HUDEP-2 (cell line): ENCODE measurements at regions not wholly inside any gene's neighbourhood (a gene's known extent, or its start where the extent isn't known, plus 50 kb on each side); places are given as distances from the start of the nearest gene placed in this dataset.

Source experiments
- DNase-seq, 76 experiments: peaks; one replicate each; lab custom pipeline; 2025; ENCODE audit not compliant: unreplicated experiment in 76 of 76; lab: John Stamatoyannopoulos, UW

DNA sequence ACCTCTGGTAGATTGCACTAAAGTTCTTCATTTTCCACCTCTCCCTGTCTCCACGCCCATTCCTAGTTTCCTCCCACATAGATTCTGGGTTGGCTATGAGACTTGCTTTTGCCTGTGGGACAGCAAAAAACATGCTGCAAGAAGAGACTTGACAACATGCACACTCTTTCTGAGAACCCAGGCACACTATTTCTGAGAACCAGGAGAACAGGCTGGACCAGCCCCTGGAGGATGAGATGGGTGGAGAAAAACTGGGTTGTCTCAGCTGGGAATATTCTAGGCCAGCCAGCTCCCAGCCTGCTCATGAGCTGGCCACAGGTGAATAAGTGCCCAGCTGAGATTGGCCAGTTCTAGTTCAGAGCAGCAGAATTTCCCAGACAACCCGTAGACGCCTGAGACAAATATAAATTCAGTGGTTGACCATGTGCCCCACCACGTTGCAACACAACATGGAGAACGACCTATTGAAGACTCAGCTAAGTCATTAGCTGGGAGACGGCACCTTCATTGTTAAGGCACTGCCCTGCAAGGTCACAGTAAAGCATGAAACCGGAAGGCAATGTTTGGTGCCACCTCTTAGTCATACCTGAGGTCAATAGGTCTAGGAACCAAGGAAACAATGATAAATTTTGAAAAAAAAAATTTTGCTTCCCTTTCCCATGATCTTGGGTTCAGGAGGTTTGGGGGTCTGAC is 92.7 kb upstream of the AKR1E2 start:
- DNase-seq, result no peak

DNA sequence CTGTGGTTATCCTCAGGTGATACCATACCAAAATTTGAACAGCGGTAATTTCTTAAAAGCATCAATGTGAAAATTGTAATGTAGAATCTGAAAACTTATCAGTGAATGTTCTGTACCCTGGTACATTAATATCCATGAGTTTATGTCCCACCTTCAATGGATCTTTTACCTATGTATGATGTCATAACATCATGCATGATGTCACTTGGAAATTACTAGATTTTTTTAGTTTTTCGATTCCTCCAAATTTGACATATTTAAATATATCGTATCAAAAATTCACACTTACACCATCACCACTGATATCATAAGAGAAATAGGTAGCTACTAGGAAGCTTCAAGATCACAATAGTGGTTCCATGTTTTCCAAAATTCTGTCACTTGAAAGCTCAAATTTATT is 95.0 kb upstream of the AKR1E2 start:
- no peak for DNase-seq

DNA sequence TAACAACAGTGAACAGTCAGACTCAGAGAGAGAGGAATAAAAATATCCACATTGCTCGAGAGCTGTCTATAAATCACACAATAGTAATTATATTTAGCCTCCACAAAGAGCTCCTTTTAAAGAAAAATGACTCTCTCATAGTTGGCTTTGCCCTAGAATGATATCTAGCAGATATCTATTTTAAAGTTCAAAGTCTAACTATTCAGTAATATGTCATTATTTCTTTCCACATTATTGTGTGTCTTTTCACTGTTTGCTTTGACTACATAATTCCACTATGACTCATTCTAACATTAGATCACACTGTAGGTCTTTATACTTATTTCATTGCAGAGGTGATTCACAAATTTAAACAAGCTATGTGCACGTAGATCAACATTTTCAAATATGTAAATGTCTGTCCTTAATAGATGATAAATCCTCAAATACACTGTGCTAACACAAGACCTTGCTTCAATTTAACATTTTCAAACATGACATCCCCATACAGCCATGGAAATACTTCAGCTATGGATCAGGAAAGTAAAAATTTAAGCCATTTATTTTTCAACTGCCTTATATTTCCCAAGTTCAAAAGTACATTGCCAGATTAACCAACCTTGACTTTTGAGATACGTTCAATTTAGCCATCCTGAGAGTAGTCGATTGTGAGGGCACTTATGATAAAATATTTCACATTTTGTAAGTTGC is 99.9 kb upstream of the AKR1E2 start:
- no peak for DNase-seq

DNA sequence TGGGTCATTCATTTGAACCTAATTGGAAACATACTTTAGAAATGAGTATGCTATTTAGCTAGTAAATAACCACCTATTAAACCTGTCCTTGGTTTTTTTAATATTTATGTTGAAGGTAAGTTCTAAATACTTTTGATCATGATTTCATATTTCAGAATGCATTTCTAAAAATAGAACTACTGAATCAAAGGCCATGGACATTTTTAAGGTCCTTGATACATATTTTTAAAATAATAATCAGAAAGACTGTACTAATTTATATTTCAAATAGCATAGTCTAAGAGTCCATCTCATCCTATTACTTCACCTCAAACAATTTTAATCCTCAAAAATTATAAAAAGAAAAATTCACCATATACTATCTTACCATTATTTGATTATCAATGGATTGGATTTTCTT is 102.1 kb upstream of the AKR1E2 start:
- DNase-seq, result no peak

DNA sequence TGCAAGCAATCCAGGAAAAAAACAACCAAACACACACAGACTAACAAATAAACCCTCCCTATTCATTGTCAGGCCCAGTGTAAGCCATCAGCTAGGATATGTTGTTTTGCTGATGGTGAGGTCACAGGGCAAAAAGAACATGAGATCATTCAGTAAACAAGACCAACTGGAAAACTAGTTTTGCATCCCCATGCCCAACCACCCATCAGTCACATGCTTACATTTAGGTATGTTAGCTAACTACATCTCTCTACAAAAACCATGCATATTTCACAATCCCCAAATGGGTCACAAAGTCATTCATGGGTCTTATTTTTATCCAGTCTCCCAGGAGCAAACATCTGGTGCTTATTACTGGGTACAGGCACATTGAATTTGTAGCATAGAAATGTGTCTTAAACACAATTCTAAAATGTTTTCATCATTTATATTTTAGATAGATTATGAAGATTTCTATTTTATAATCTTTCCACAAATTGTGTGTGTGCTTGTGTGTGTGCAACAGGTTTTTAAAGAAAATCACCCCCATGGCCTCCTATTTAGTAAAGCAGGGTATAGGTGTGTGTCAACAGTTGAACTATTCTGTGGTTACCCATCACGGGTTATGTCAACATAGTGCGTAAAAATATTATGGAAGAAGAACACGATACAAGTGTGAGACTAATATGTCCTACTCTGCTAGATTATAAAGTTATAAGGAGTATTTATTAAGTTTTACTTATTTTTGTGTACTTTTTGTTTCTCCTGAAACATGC is 103.8 kb upstream of the AKR1E2 start:
- DNase-seq, result no peak

DNA sequence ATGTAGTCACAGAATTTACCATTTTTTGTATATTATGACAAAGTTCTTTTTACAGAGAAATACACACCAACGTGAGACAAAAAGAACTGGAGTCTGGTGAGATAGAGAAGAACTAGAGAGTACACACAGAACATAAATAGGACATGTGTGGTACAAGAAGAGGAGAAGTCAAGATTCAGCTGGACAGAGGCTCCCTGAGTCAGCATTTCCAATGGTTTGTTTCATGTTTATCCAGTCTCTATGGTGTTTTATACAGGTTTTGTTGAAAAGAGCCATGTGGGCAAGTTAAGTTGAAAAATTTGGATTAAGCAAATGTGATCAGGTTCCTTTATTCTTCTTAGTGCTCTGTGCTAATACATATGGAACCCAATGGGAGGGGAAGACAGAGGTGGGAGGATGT is 105.5 kb upstream of the AKR1E2 start:
- no peak for DNase-seq

DNA sequence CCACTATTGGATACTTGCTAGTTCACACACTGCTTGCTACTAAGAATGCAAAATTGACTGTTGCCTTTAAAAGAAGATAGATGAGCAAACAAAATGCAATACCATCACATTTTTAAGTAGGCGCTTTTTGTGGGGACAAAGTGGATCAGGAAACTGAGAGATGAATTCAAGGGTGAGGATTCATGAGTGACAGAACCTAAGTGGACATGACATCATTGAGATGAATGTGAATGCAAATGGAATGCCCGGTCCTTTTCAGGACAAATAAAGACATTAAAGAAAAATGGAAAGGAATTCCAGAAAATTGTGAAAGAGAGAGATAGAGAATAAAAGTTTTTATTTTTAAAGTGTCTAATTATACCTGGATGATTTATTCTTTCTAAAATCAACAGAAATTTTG is 106.3 kb upstream of the AKR1E2 start:
- DNase-seq, result no peak

DNA sequence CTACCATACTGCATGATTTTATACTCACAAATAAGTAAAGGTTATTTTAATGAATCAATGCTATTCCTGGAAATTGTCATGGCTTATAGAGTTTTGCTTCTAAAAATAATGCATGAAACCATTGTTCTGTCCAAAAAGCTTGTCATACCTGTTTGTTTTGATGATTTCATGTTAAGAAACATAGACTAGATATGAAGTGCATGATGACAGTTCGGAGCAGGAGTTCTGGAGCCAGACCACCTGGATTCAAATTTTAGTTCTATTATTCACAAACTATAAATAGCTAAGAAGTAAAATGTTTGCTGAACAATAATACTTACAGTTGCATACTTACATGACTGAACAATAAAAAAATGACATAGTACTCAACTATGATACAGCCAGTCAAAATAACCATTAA is 107.0 kb upstream of the AKR1E2 start:
- DNase-seq, result no peak

DNA sequence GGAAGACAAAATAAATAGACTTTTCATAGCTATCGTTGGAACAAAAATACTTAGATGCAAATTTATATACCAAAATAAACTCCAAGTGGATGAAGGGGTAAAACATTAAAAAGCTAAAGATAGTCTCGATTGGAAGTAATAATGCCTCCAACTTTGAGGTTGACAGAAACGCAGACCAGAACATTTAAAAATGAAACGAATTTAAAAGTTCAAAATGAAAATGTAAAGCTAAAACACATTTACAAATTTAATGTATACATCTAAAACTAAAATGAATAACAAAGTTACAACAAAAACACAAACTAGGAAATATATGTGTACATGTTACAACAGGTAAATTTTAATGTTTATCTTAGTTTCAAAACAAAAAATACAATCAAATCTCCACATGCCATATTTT is 107.5 kb upstream of the AKR1E2 start:
- no peak for DNase-seq

DNA sequence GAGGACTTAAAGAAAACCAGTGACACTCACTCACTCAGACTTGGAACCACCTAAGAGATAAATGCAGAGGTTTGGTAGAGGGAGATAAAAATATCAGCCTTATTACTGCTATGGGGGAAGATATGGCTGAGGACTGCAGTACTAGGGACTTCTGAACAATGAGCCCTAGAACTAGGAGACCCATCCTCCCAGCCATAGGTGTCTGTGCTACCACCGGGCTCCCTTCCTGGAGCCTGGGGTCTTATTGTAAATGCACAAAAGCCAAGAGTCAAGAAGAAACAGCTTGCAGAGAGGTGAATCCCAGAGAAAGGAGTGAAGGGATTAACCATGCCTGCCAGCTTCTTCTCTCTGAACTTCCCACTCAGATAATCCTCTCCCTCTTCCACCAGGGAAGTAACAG is 108.3 kb upstream of the AKR1E2 start:
- no peak for DNase-seq

DNA sequence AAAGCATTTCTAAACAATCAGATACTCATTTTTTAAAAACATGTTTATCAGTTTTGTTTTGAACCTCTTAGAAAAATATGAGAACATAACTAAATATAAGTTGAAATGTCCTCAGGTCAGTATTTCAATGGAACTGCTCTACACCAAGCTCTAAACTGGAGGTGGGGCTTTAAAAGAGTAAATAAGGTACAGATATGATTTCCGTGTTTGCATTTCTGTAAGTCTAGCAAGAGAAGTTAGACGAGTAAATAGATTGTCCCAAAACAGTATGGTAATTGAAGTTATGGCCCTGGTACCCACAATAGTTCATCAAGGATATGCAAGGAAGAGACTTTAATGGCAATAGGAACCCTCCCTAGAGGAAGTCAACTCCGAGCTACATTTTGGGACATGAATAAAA is 115.1 kb upstream of the AKR1E2 start:
- no peak for DNase-seq

DNA sequence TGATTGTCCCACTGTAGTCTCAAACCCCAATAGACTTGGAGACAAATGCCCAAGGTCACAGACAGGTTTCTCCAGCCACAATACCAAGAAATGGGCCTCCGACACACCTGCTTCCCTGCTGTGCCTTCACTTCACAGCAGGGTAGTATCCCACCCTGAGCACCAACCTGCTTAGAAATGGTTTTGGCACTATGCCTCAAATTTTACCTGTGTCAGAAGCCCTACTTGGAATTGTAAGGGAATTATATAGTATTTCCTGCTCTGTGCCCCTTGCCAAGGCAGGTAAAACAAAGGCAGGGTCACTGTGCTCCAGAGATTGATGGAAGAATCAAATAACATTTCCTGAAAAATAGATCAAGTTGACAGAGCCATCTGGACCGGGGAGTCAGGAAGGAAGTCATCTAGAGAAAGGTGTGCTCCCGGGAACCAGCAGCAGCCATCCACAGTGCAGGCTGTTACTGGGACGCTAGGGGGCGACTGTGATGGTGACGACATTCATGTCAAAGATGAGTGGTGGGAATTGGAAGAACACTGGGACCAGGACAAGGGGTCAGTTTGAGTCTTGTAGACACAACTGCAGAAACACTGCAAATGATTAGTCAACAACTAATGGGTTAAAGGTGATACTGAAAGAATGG is 117.8 kb upstream of the AKR1E2 start:
- DNase-seq, result peak in 23 of 76 experiments; percentile 1 to 51 (median 15)

DNA sequence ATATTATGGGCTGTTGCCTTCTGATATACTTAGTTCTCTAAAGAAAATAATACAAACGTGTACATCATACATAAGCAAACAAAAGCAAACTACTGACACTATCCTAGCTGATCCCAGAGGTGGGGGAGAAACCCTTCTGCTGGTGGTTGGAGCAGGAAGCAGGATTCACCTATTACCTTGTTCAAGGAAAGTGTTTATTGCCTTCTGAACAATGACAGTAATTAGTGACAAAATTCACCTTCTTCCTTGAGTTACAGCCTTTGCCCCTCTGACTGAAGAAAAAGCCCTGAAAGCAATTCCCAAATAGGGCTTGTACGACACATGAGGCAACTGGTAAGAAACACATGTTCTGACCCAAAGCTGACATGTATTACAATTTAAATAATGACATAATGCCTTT is 118.8 kb upstream of the AKR1E2 start:
- DNase-seq, result no peak

DNA sequence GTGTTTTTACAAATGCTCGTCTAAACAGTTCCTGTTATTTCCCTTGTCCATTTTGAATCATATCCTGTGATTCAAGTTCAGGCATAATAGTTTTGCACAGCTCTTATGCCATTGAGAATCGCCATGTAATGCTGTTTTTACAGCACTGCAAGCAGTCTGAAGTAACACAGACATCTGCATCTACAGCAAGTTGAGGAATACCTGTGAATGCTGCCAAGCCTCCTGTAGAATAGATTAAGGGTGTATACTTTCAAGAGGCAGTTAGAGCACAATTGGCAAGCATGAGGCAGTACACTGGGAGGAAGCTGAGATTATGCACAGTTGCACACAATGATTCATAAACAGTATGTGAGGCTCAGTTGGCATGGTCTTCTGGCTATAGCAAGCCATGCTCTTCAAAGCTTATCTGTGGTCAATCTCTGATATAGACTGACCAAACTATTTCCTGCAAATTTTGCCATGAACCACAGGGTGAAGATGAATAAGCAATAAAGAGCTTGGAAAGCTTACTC is 121.9 kb upstream of the AKR1E2 start:
- DNase-seq, result peak in 3 of 76 experiments; percentile 3 to 15 (median 6)

DNA sequence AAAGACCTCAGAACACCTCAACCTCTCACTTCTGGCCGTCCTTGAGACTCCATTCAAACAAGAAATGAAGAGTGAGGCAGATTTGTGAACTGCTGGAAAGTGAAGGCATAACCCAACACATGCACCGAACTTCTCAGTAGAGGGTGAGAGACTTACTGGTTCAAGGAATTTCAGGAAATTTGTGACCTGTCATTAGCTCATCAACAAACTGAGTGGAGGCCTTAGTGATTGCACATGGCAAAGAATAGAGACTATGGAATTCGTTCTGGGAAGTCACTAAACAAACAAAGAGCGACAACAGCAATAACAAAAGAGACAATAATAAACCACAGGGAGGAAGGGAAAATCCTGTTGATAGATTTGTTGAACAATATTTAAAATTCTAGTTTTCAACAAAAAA is 125.0 kb upstream of the AKR1E2 start:
- DNase-seq, result no peak

DNA sequence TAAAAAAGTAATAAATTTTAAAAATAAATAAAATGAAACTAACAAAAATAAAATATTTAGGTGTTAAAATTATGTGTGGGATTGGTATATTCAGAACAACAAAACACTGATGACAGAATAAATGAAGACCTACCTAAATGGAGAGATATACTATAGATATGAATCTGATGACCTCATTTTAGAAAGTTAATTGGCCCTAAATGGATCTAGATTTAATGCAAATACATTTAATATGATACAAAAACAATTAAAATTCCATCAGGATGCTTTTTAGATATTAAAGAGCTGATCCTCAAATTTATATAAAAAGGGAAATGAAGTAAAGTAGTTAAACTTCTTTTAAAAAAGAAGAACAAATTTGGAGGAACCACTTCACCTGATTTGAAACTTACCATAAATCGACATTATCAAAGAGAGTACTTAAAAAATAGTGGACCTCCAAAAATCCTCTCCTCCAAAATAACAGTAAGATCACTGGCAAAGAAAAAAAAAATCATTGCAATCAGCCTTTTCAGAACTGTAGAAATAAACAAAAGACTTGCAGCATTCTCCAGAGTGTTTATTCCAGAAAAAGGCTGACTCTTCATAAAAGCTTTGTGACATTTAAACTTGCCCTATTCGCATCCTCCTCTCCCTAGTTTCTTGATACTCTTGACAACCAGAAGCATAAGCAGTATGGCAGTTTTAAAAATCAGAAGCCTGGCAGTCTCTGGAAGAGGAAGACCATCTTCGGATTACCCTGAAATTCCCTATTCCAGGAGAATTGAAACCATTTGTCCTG is 125.9 kb upstream of the AKR1E2 start:
- DNase-seq, result no peak

DNA sequence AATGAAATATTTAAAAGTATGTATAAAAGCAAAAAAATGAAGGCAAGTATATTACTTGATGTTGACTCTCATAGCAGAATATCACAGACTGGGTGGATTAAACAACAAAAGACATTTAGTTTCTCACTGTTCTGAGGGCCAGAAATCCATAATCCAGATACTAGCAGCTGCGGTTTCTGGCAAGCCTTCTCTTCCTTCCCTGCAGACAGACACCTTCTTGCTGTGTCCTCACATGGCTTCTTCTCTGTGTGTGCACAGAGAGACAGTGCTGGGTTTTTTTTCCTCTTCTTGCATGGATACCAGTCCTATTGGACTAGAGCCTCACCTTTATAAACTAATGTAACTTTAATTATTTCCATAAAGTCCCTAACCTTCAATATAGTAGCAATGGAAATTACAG is 127.9 kb upstream of the AKR1E2 start:
- no peak for DNase-seq

DNA sequence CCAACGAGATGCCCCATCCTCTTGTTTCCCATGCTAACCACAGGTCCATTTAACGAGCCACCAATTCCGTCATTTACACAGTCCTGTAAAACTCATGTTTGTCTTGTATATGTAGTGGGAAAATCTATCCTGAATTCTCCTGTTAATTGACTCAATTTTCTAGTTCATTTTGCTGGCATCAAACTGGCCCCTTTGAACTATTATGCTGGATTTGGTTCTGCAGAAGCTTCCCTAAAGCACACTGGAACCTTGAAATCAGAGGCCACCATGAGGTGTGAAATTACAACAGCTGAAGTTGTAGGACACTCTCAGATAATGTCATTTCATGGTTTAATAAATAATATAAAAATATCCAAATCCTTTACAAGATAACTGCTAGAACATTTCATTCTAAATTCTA is 129.8 kb upstream of the AKR1E2 start:
- no peak for DNase-seq

DNA sequence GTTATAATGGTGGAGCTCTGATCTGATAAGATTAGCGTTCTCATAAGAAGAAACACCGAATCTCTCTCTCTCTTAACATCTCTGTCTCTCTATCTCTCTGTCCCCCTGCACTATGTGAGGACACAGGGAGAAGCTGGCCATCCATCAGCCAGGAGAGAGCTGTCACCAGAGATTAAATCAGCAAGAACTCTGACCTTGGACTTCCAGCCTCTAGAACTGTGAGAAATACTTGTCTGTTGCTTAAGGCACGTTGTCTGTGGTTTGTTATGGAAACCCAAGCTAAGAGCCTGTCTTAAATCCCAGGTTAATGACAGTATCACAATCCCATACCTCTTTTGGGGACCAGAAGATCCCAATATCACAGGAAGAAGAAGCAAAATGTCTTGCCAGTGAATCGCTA is 132.0 kb upstream of the AKR1E2 start:
- no peak for DNase-seq

DNA sequence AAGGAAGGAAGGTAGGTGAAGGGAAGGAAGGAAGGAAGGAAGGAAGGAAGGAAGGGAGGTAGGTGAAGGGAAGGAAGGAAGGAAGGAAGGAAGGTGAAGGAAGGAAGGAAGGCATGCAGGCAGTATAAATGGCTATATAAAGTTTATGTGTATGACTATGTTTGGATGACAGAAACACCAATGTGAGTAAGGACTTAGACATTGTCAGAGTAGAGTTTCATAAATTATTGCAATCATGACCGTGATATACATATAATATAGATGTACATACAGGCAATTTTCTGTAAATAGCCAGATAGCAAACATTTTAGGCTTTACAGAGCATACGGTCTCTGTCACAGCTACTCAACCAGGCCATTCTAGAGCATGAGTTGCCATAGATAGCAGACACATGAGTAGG is 133.8 kb upstream of the AKR1E2 start:
- DNase-seq, result no peak
